Heart right ventricle (tissue), 16 donors: ENCODE measurements at regions not wholly inside any gene's neighbourhood (a gene's known extent, or its start where the extent isn't known, plus 50 kb on each side); places are given as distances from the start of the nearest gene placed in this dataset.

Experiments
- ATAC-seq, 8 donors: fragments of 200-7000 bp; cut with Tn5 transposase; one replicate each; pipeline ENCODE4 v1.9.1; 2020; ENCODE audit warnings: mild to moderate bottlenecking in 8 of 8, moderate library complexity in 8 of 8, moderate number of reproducible peaks in 1 of 8
- DNase-seq, 2 donors: peaks; one replicate each; pipeline ENCODE4 v3.0.0-alpha.2; 2020
- H3K27ac ChIP-seq, 10 donors: fragments of 200-600 bp; sonication (generic) in 2 of 10; one replicate each; pipeline versions ENCODE4 v1.5.0 to v1.8.0; 2020 to 2022; ENCODE audit warnings: mild to moderate bottlenecking in 3 of 10
- H3K27me3 ChIP-seq, 7 donors: fragments of 200-600 bp; one replicate each; pipeline ENCODE4 v1.8.0; 2021 to 2022; ENCODE audit warnings: mild to moderate bottlenecking in 2 of 7
- H3K36me3 ChIP-seq, 9 donors: fragments of 200-600 bp; sonication (generic) in 1 of 9; one replicate each; pipeline versions ENCODE4 v1.5.0 to v1.8.0; 2020 to 2022; ENCODE audit warnings: mild to moderate bottlenecking in 2 of 9
- H3K4me1 ChIP-seq, 9 donors: fragments of 200-600 bp; sonication (generic) in 1 of 9; one replicate each; pipeline versions ENCODE4 v1.5.0 to v1.8.0; 2020 to 2022; ENCODE audit warnings: mild to moderate bottlenecking in 4 of 9
- H3K4me3 ChIP-seq, 10 donors: fragments of 200-600 bp; sonication (generic) in 2 of 10; one replicate each; pipeline versions ENCODE4 v1.5.0 to v1.8.0; 2020 to 2022; ENCODE audit warnings: mild to moderate bottlenecking in 7 of 10, moderate library complexity in 2 of 10
- H3K9me3 ChIP-seq, 11 donors: fragments of 200-600 bp in 10 of 11; sonication (generic) in 2 of 11; one replicate each; pipeline versions ENCODE4 v1.5.0 to v1.8.0; 2013 to 2022; ENCODE audit warnings: mild to moderate bottlenecking in 2 of 11, control low read depth in 1 of 11, moderate library complexity in 1 of 11
- CTCF ChIP-seq, 9 donors: fragments of 200-600 bp; sonication (generic) in 2 of 9; IDR thresholded peaks; one replicate each; pipeline versions ENCODE4 v1.5.0 to v1.8.0; 2021 to 2022; ENCODE audit warnings: antibody characterized with exemption in 9 of 9, mild to moderate bottlenecking in 5 of 9, moderate library complexity in 1 of 9
- WGBS, 2 donors: extraction: QIAGEN DNeasy Blood & Tissue Kit; methylation state at CpG; one replicate each; pipeline ENCODE4 v1.1.7; 2013; ENCODE audit warnings: inconsistent platforms in 1 of 2; 5-methylcytosine and 5-hydroxymethylcytosine counted together
- intact Hi-C, 10 donors: fragments of 100-400 bp; cut with DNase I; formaldehyde crosslinking; loops; one replicate each; pipeline versions ENCODE4 v1.11.1 to v1.14.2; 2022
- donor health status: Arrhythmogenic right ventricular cardiomyopathy.
- donor health status: ischemic (EF 13 %, LVEDD 7.1; RV severe dilation, severe dysfunction).
- donor health status: healthy with polysubstance abuse.
- donor health status: DM: no; HTN: yes; CAD: no.
- donor health status: DM: no; HTN: no; CAD: no.
- donor health status: ischemic (EF 25% LVEDD 6.9; RV normal size, moderate dysfunction).
- donor health status: ischemic (EF 25% LVEDD 5.7; RV mildly dilated, moderate dysfunction).
- donor health status: healthy.
- donor health status: DM: yes; HTN: yes; CAD: no.
- donor health status: Ischemic cardiomyopathy.
- donor health status: ischemic (EF 35%, LVEDD 5.7; RV mildly dilated, moderate dysfunction).
- donor health status: nonischemic (EF 11% LVEDD 7.7; RV severe dilation, severe dysfunction).
- donor health status: DM: yes; HTN: yes; CAD: no.
- donor health status: PGD.
- donor health status: ischemic (EF 29% LVEDD 5.4; RV normal size, mild dysfunction).
- donor health status: nonischemic (EF 23%, LVEDD 6.1; RV moderate dilation, normal function).

GRCh38 chr1:59089036-59089798 lies 207.7 kb upstream of the FGGY start:
- Histone ChIP-seq H3K27ac (no peak overlapping the region), H3K4me3 (no peak overlapping the region), H3K4me1 (peaks cover 0 to 11% (median 6%) of the 10 kb centered on the region in 9 donors), H3K9me3 (peaks cover 0 to 20% (median 4%) of the 10 kb centered on the region in 11 donors), H3K27me3 (no peaks in the 10 kb centered on the region), H3K36me3 (no peaks in the 10 kb centered on the region)
- WGBS, 2 donors = 87 to 94% methylated on average over 4 of the region's 4 CpGs
- no peak for TF ChIP-seq CTCF (IDR thresholded peaks at IDR 0.05)
- ATAC-seq (no peak), DNase-seq (no peak)
- intact Hi-C loops = loop anchor here in 1 of 10 donors (10.0 kb wide), 1 partner anchor 596 kb away; no protein-coding TSS in a partner anchor

- no peak for DNase-seq
- TF ChIP-seq CTCF (IDR thresholded peaks at IDR 0.05) = no peak
- no peaks in the 10 kb centered on the region for H3K27me3 ChIP-seq
- 89 to 93% methylated on average over 4 of the region's 4 CpGs for WGBS, 2 donors
- no peak for ATAC-seq
- no peaks in the 10 kb centered on the region for H3K36me3 ChIP-seq
- peaks cover 0 to 20% (median 4%) of the 10 kb centered on the region in 11 donors for H3K9me3 ChIP-seq
- H3K4me3 ChIP-seq = no peak overlapping the region
- no peak overlapping the region for H3K27ac ChIP-seq
- intact Hi-C loops = loop anchor here in 2 of 10 donors (5.0 to 10.0 kb wide), 2 partner anchors 47 to 595 kb away; no protein-coding TSS in a partner anchor
- peaks cover 0 to 4% (median 0%) of the 10 kb centered on the region in 9 donors for H3K4me1 ChIP-seq
Observed at GRCh38 chr1:59089922-59090457, 206.9 kb upstream of the FGGY start.

- no peaks in the 10 kb centered on the region for H3K36me3 ChIP-seq
- DNase-seq = no peak
- no peak for TF ChIP-seq CTCF (IDR thresholded peaks at IDR 0.05)
- WGBS, 2 donors = 89 to 92% methylated on average over 3 of the region's 3 CpGs
- H3K9me3 ChIP-seq = peaks cover 0 to 20% (median 4%) of the 10 kb centered on the region in 11 donors
- no peak for ATAC-seq
- H3K27ac ChIP-seq = no peak overlapping the region
- H3K4me1 ChIP-seq = peaks cover 0 to 16% (median 4%) of the 10 kb centered on the region in 9 donors
- intact Hi-C loops = loop anchor here in 1 of 10 donors (5.0 kb wide), 1 partner anchor 45 kb away; no protein-coding TSS in a partner anchor
- no peaks in the 10 kb centered on the region for H3K27me3 ChIP-seq
- no peak overlapping the region for H3K4me3 ChIP-seq
Observed at GRCh38 chr1:59092126-59092525, 204.8 kb upstream of the FGGY start.

- H3K36me3 ChIP-seq = no peaks in the 10 kb centered on the region
- H3K9me3 ChIP-seq = peaks cover 0 to 12% (median 4%) of the 10 kb centered on the region in 11 donors
- 87 to 93% methylated on average over 4 of the region's 4 CpGs for WGBS, 2 donors
- no peak for TF ChIP-seq CTCF (IDR thresholded peaks at IDR 0.05)
- no peak overlapping the region for H3K27ac ChIP-seq
- H3K4me1 ChIP-seq = peaks cover 0 to 26% (median 9%) of the 10 kb centered on the region in 9 donors
- no peak for DNase-seq
- ATAC-seq = no peak
- H3K27me3 ChIP-seq = no peaks in the 10 kb centered on the region
- no peak overlapping the region for H3K4me3 ChIP-seq
- intact Hi-C loops = loop anchor here in 1 of 10 donors (5.0 kb wide), 1 partner anchor 43 kb away; no protein-coding TSS in a partner anchor
Observed at GRCh38 chr1:59094001-59094400, 202.9 kb upstream of the FGGY start.
